RCC 7860 (cell line): ENCODE measurements at regions not wholly inside any gene's neighbourhood (a gene's known extent, or its start where the extent isn't known, plus 50 kb on each side); places are given as distances from the start of the nearest gene placed in this dataset.
"Not testable (repeated sequence)": the region's sequence is repeated elsewhere in the genome, so short reads cannot be mapped to it uniquely, and the experiment has no call there.

Source experiments
- DNase-seq: peaks from one replicate; pipeline ENCODE4 v3.0.0-alpha.2; 2015; ENCODE audit warnings: low spot score
- FAIRE-seq: peaks from 2 replicates; lab custom pipeline; 2012; peaks lifted over from hg19 to GRCh38; lab: Jason Lieb, UNC

DNA sequence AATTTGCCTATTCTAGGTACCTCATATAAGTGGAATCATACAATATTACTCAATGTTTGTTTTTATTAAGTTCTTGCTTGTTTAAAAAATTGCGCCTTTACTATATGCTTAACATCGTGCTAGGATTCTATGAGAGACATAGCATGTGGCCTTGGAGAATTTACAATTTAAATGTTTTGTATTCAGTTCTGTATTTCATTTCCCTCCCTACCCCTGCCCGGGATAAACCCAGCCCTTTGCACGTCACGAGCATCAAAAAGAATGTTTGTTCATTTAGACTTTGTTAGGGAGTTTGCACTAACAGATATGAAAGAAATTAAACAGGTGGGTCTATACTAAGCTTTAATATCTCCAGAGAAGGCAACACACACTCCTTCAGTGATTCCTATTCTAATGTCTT lies 75.7 kb downstream of the C18orf54 start:
- no peak for FAIRE-seq
- no peak for DNase-seq

DNA sequence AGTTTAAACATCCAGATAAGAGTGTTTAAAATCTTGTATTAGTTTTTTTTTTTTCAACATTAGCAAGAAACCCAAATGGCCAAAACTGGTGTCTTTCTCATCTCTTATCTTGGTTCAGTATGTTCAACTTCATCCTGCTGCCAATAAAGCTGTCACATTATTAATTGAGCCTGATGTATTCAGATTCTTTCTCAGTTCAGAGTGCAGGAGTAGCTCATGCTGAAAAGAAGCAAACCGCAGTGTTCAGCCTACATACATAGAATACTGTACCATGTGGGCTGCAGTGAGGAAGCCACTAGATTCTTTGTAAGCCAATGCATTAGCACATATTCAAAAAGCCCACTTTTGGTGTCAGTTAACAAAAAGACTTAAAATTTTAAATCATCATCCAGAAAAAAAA lies 76.2 kb downstream of the C18orf54 start:
- no peak for DNase-seq
- FAIRE-seq: no peak

DNA sequence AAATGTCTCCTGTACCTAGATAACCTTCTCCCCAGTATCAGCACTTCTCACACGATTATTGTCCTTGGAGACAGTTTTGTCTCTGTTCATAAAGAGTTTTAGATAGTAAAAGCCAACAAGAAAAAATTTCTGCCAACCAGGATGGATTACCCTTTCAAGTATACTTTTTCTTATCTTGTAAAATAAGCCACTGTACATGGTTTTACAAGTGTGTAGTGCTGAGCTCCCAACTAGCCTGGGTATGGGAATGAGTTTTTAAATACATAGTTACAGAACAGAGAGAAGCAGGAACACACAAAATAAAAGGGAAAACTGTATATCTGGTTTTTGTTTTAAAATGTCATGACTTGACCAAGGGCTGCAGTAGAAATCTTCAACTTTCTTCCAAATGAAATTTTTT lies 76.7 kb downstream of the C18orf54 start:
- DNase-seq (no peak), FAIRE-seq (no peak)

DNA sequence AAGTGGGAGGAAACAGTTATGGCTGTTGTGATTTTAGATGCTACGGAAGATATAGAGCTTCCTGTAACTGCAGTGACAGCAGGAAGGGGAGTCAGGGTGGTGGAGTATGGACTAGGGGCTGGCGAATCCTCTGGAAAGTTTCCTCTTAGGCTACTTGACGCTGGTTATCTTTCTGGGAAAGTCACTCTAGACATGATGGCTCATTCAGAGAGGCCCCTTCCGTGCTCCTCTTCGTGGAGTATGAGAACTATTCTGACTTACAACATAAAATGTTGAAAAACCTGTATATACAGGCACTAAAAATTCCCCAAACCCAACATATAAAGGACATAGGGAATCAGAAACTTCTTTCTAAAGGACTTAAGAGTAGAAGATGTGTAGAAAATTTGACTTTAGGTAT lies 78.8 kb downstream of the C18orf54 start:
- DNase-seq: no peak
- FAIRE-seq: no peak

- FAIRE-seq (no peak), DNase-seq (no peak)
These were observed 82.6 kb downstream of the C18orf54 start for GRCh38 chr18:54440292-54440691.

DNA sequence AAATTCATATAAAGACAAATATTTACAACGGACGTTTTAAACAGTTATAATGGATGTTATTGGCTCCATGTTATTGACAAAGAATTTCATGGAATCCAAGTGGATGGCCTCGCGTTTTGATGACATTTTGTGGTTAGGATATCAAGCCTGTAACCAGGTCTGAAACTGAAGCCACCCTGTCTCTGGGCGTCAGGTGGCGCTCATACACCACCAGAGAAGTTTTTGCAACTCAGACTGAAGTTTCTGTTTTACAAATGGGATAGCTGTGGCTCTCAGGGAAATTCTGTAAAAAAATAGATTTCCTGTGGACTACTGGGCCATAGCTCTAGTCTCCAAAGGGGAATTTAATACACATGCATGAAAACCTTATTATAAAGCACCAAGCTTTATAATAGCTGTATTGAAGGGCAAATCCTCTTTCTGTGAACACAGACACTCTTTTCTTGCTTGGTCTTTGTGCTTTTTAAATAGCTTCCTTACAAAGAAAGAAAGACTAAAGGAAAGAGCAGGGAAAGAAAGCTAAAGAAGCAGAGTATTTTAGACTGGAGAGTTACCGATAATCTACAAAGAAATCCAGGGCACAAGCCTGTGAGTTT lies 86.7 kb downstream of the C18orf54 start:
- FAIRE-seq: no peak

DNA sequence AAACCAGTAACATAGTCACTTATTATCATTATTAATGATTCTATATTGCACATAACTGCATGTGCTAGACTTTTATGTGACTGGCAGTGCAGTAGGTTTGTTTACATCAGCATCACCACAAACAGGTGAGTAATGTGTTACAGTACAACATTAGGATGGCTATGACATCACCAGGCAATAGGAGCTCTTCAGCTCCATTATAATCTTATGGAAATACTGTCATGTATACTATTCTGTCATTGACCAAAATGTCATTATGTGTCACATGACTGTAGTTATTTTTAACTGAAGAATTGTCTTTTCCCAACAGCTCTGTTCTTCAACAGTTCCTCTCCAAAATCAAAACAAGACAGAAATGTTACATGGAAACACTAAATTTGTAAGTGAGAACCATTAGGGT lies 96.3 kb downstream of the C18orf54 start:
- FAIRE-seq: no peak
- DNase-seq: no peak

More for the DNA sequence above, 86.7 kb downstream of the C18orf54 start:
- peak; percentile 23 for DNase-seq

DNA sequence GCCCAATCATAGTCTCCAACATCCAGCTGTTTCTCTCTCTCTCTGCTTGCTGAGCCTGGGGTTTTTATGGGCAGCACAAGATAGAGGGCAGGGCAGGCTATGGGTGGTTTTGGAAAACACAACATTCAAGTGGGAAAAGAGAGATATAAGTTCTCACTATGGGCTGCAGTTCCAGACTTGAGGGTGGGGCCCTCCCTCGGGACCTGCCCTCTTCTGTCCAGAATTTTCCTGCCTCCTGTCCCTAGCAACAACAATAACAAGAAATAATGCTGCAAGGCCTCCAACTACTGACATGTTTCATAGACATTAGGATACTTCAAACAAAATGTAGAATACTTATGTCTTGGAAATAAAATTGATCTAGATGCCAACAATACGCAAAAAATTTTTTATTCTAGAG lies 107.8 kb downstream of the C18orf54 start:
- no peak for FAIRE-seq
- DNase-seq: no peak

DNA sequence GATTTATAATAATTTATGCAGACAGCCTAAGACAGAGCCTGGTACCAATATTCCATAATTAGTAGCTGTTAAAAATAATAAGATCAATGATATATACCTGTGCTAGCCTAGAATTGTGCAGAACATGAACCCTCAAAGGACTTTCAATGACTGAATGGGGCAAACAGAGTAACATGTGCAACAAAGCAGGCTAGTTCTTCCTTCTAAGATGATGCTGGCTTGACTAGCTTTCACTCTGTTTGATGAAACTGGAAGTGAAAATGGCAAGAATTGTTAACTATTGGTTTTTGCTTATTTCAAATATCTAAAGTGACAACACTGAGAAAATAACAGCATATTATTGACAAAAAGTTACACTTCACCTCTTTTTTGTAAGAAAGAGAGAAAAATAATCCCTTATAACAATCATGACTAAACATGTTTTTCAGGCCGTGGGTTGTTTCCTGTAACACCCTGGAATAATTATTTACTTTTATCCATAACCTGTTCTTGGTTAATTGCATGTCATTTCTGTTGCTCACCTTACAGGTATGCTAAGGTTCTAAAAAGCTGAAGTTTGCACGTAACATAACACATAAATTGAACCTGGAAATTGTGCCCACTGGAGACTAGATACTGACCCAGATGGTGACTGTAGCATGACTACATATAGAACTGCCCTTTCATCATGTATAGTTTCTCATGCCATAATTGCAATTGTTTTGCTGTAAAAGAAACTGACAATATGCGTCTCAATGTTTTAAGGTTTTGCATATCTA lies 108.7 kb downstream of the C18orf54 start:
- FAIRE-seq: no peak
- DNase-seq: no peak

GRCh38 chr18:54479365-54479764 lies 111.7 kb upstream of the DYNAP start:
- no peak for DNase-seq
- FAIRE-seq: no peak

DNA sequence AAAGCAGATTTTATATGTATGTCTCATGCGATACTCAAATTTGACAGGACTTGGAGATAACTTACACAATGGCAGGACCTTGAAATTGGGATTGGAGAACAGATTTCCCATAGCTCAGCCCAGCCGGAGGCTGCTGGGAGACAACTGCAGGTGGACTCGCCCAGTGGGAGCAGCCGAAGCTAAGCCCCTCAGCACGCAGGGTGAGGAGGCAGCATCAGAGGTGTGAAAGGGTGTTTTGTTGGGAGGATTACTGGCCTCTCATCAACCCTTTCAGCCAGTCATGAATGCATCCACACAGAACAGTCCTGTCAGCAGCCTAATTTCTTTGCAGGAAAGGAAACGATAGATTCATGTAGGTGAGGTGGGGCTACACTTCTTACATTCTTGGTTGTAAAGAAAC lies 110.4 kb upstream of the DYNAP start:
- FAIRE-seq (no peak), DNase-seq (no peak)

DNA sequence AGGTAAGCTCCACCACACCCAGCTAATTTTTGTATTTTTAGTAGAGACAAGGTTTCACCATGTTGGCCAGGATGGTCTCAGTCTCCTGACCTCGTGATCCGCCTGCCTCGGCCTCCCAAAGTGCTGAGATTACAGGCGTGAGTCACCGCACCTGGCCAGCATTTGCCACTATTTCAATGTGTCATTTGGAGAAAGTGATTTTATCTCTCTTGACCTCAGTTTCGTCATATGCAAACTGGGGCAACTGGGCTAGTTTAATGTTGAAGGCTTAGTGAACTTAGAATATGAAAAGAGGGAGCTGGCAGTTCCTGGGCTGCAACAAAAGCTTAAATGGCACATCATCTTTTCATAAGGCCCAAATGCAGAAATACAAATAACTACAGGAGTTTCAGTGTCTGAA lies 88.6 kb upstream of the DYNAP start:
- not testable (repeated sequence) for DNase-seq, FAIRE-seq

GRCh38 chr18:54503131-54503894 lies 87.7 kb upstream of the DYNAP start:
- FAIRE-seq (no peak), DNase-seq (no peak)

GRCh38 chr18:54506516-54507261 lies 84.4 kb upstream of the DYNAP start:
- FAIRE-seq: no peak
- DNase-seq: no peak

DNA sequence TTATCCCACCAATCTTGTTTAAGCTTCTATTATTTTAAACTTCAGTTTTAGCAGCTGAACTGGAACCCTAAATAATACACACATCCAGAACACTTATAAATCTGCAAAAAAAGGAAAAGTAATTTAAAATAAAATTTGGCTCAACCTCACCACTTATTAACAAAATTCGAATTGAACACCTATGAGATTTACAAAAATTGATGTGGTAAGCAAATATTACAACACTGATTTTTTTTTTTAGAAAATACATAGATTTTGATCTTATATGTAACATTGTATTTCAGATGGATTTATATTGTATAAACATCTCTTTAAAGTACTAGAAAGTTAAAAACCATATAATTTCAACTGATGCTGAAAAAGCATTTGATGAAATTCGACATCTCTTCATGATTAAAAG lies 81.3 kb upstream of the DYNAP start:
- FAIRE-seq (no peak), DNase-seq (no peak)

DNA sequence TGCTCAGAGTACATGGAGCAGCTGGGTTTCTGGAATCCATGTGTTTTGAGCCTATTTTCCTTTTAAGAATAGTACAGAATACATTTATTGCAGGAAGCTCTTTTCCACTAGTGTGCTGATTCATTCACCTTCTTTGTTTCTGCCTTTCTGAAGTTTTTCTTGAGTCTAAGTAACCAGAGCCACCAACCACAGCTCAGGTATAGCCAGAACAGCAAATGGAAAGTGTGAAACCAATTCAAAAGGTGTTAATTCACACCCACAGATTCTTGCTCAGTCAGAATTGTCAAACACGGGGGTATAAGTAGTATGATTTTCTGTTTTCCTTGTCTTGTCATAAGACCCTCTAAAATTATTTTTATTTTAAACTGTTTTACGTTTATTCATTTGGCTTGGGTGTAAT lies 75.9 kb upstream of the DYNAP start:
- FAIRE-seq (no peak), DNase-seq (no peak)

GRCh38 chr18:54517521-54517920 lies 73.5 kb upstream of the DYNAP start:
- FAIRE-seq: no peak

DNA sequence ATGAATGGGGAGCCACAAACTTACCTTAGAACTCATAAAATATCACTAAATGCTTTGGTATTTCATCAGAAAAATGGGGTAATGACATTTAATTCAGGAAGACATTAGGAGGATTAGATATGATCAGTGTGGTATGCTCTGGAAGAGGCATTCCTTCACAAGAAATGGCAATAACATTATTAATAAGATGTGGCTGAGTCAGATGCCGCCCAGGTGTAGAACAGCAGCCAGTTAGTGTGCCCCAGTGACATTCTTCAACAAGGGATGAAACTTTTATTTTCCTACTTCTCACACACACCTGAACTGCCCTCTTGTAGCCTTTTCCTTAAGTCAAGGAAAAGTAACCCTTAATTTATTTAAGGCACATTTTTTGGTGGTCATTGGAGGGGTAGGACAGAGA lies 69.2 kb upstream of the DYNAP start:
- DNase-seq (no peak), FAIRE-seq (no peak)

More at GRCh38 chr18:54517521-54517920, 73.5 kb upstream of the DYNAP start:
- no peak for DNase-seq

GRCh38 chr18:54528942-54529376 lies 62.1 kb upstream of the DYNAP start:
- DNase-seq: no peak
- FAIRE-seq: no peak

GRCh38 chr18:54529444-54529843 lies 61.6 kb upstream of the DYNAP start:
- DNase-seq: no peak

DNA sequence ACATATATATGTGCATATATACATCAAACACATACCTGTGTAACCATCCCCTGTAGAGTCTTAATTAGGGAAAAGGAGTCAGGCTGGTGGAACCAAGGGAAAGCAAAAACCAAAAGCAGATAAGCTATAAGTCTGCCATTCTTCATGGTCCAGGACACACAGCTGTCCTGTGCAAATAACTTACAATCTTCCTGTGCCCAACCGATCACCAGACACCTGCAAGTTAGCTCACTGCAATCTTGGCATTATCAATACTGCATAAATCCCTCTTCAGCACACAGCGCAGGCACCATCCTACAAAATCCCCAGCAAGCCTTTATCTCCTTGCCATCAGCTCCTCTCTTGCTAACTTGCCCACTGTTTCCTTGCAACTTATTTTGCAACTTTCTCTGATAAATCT lies 60.8 kb upstream of the DYNAP start:
- FAIRE-seq: no peak
- no peak for DNase-seq

More at GRCh38 chr18:54529444-54529843, 61.6 kb upstream of the DYNAP start:
- no peak for FAIRE-seq
